Thyroid gland (tissue), 4 donors: ENCODE measurements at regions not wholly inside any gene's neighbourhood (a gene's known extent, or its start where the extent isn't known, plus 50 kb on each side); places are given as distances from the start of the nearest gene placed in this dataset.

Experiments
- CTCF ChIP-seq, 6 experiments: fragments of 200-600 bp in 3 of 6; fragments of 450-650 bp in 3 of 6; sonication (generic) in 3 of 6; IDR thresholded peaks; one replicate each; pipeline ENCODE4 v1.5.1; 2016 to 2019; ENCODE audit warnings: antibody characterized with exemption in 6 of 6, mild to moderate bottlenecking in 2 of 6, inconsistent platforms in 1 of 6, moderate library complexity in 1 of 6
- POLR2A ChIP-seq, 2 donors: fragments of 450-650 bp; IDR thresholded peaks; one replicate each; pipeline ENCODE4 v1.6.1; 2017; ENCODE audit warnings: antibody characterized with exemption in 2 of 2, mild to moderate bottlenecking in 2 of 2, moderate library complexity in 1 of 2

GRCh38 chr15:36365963-36366362 lies 213.5 kb upstream of the CDIN1 start:
- TF ChIP-seq CTCF (IDR thresholded peaks at IDR 0.05) (no peak), POLR2A (IDR thresholded peaks at IDR 0.05) (no peak)
